HepG2 (cell line): ENCODE measurements at regions not wholly inside any gene's neighbourhood (a gene's known extent, or its start where the extent isn't known, plus 50 kb on each side); places are given as distances from the start of the nearest gene placed in this dataset.

ENCODE experiments used
- AKAP8 ChIP-seq: sonication (generic); formaldehyde crosslinking; IDR thresholded peaks from 2 replicates; pipeline ENCODE4 v1.5.1; 2020; ENCODE audit warnings: mild to moderate bottlenecking, missing genetic modification reagents
- ARHGAP35 ChIP-seq: sonication (generic); formaldehyde crosslinking; IDR thresholded peaks from 2 replicates; pipeline ENCODE4 v1.9.0; 2022; ENCODE audit warnings: mild to moderate bottlenecking, inconsistent platforms, moderate library complexity, missing genetic modification reagents, borderline replicate concordance
- ARID3A ChIP-seq: IDR thresholded peaks from 2 replicates; pipeline ENCODE4 v1.6.1; 2012; ENCODE audit warnings: low read depth, low read length, improper control_type of control experiment
- ARNT2 ChIP-seq: sonication (generic); formaldehyde crosslinking; IDR thresholded peaks from 2 replicates; pipeline ENCODE4 v1.8.0; 2022; ENCODE audit warnings: mild to moderate bottlenecking, low read depth, missing genetic modification reagents, moderate library complexity
- CBX2 ChIP-seq, 2 experiments: fragments of 200-600 bp in 1 of 2; sonication (generic); formaldehyde crosslinking in 1 of 2; IDR thresholded peaks; 2 replicates each; pipeline versions ENCODE4 v1.7.0 to v1.8.1; 2018 to 2022; ENCODE audit warnings: low read depth in 2 of 2, low read length in 1 of 2, mild to moderate bottlenecking in 1 of 2, missing genetic modification reagents in 1 of 2
- ELF3 ChIP-seq: IDR thresholded peaks from 2 replicates; pipeline ENCODE4 v1.6.1; 2016; ENCODE audit warnings: missing genetic modification reagents, missing compliant biosample characterization
- ELF4 ChIP-seq: sonication (generic); formaldehyde crosslinking; IDR thresholded peaks from 2 replicates; pipeline ENCODE4 v1.5.0; 2020; ENCODE audit warnings: missing genetic modification reagents, mild to moderate bottlenecking, moderate library complexity, borderline replicate concordance
- ESRRA ChIP-seq: sonication (generic); formaldehyde crosslinking; IDR thresholded peaks from 2 replicates; pipeline ENCODE4 v1.5.1; 2020; ENCODE audit warnings: mild to moderate bottlenecking, low read depth, missing genetic modification reagents
- GATAD1 ChIP-seq: IDR thresholded peaks from 2 replicates; pipeline ENCODE4 v1.6.1; 2016; ENCODE audit warnings: missing genetic modification reagents, missing compliant biosample characterization
- ONECUT2 ChIP-seq: sonication (generic); formaldehyde crosslinking; IDR thresholded peaks from 2 replicates; pipeline ENCODE4 v1.4.0; 2020; ENCODE audit warnings: missing genetic modification reagents
- PAX8 ChIP-seq: sonication (generic); formaldehyde crosslinking; IDR thresholded peaks from 2 replicates; pipeline ENCODE4 v1.8.0; 2022; ENCODE audit warnings: mild to moderate bottlenecking, missing genetic modification reagents, borderline replicate concordance
- PBX3 ChIP-seq: sonication (generic); formaldehyde crosslinking; IDR thresholded peaks from 2 replicates; pipeline ENCODE4 v1.8.1; 2023; ENCODE audit warnings: missing genetic modification reagents, inconsistent platforms, borderline replicate concordance
- PPARG ChIP-seq: conservative IDR thresholded peaks from 2 replicates; pipeline ENCODE4 v1.6.1; 2016; ENCODE audit warnings: missing biosample characterization, missing genetic modification reagents
- ZGPAT ChIP-seq: IDR thresholded peaks from 2 replicates; pipeline ENCODE4 v1.6.1; 2016; ENCODE audit warnings: mild to moderate bottlenecking
- ZNF136 ChIP-seq: sonication (generic); formaldehyde crosslinking; IDR thresholded peaks from 2 replicates; pipeline ENCODE4 v1.8.1; 2022; ENCODE audit warnings: low read depth, mild to moderate bottlenecking, moderate library complexity, missing genetic modification reagents
- ZNF205 ChIP-seq: IDR thresholded peaks from 2 replicates; pipeline ENCODE4 v1.6.1; 2018; ENCODE audit warnings: missing biosample characterization, missing genetic modification reagents
- ZNF24 ChIP-seq: fragments of 450-650 bp; IDR thresholded peaks from 2 replicates; pipeline ENCODE4 v1.6.1; 2017; ENCODE audit warnings: antibody characterized with exemption, mild to moderate bottlenecking
- ZNF546 ChIP-seq: sonication (generic); formaldehyde crosslinking; conservative IDR thresholded peaks from 2 replicates; pipeline ENCODE4 v1.8.1; 2023; ENCODE audit warnings: mild to moderate bottlenecking, missing genetic modification reagents
- ZNF614 ChIP-seq: IDR thresholded peaks from 2 replicates; pipeline ENCODE4 v1.6.1; 2018; ENCODE audit warnings: missing biosample characterization, missing genetic modification reagents, inconsistent platforms, borderline replicate concordance
- ZNF652 ChIP-seq: IDR thresholded peaks from 2 replicates; pipeline ENCODE4 v1.6.1; 2016; ENCODE audit warnings: low read depth, borderline replicate concordance
- ZNF749 ChIP-seq: sonication (generic); formaldehyde crosslinking; IDR thresholded peaks from 2 replicates; pipeline ENCODE4 v1.8.0; 2022; ENCODE audit warnings: mild to moderate bottlenecking, missing genetic modification reagents, moderate library complexity, borderline replicate concordance
- ZNF772 ChIP-seq: sonication (generic); formaldehyde crosslinking; IDR thresholded peaks from 2 replicates; pipeline ENCODE4 v1.5.0; 2020; ENCODE audit warnings: mild to moderate bottlenecking, missing genetic modification reagents
- ZNF773 ChIP-seq: sonication (generic); formaldehyde crosslinking; IDR thresholded peaks from 2 replicates; pipeline ENCODE4 v1.4.0; 2020; ENCODE audit warnings: missing genetic modification reagents, borderline replicate concordance
- ZSCAN30 ChIP-seq: sonication (generic); formaldehyde crosslinking; IDR thresholded peaks from 2 replicates; pipeline ENCODE4 v1.5.0; 2020; ENCODE audit warnings: mild to moderate bottlenecking, missing genetic modification reagents
- TF ChIP-seq, protein P1 (sequence below): IDR thresholded peaks from 2 replicates; pipeline ENCODE4 v1.6.1; 2016; ENCODE audit warnings: missing compliant biosample characterization, missing genetic modification reagents, borderline replicate concordance

- TF ChIP-seq PBX3 (CRISPR knock-in tag) (no peak), ZNF24 (no peak), ZNF772 (CRISPR knock-in tag) (no peak), ZNF614 (CRISPR knock-in tag) (peak; percentile 66), ZSCAN30 (CRISPR knock-in tag) (no peak), ZNF773 (CRISPR knock-in tag) (no peak), ZNF652 (CRISPR knock-in tag) (peak; percentile 28; the same call in 1 of the 2 replicates), AKAP8 (CRISPR knock-in tag) (no peak), GATAD1 (CRISPR knock-in tag) (peak; percentile 25; the same call in 1 of the 2 replicates), ZGPAT (peak; percentile 95), CBX2 (IDR thresholded peaks at IDR 0.05; ENCODE audit: low read depth, low read length) (no peak), CBX2 (CRISPR knock-in tag; IDR thresholded peaks at IDR 0.05; ENCODE audit: low read depth) (no peak), ONECUT2 (CRISPR knock-in tag) (no peak; the same call in 1 of the 2 replicates), ELF3 (CRISPR knock-in tag) (peak; percentile 88), ELF4 (CRISPR knock-in tag) (0 out of 2 replicates have a peak, but pooled peaks have one; percentile 17), PAX8 (CRISPR knock-in tag) (no peak), ARID3A (peak; percentile 99), ARHGAP35 (CRISPR knock-in tag) (no peak), ZNF749 (CRISPR knock-in tag) (peak; percentile 75; the same call in 1 of the 2 replicates), ZNF136 (CRISPR knock-in tag) (no peak), ZNF205 (CRISPR knock-in tag) (peak; percentile 80), ESRRA (CRISPR knock-in tag) (0 out of 2 replicates have a peak, but pooled peaks have one; percentile 53), PPARG (CRISPR knock-in tag) (peak; percentile 91), ARNT2 (CRISPR knock-in tag) (0 out of 2 replicates have a peak, but pooled peaks have one; percentile 42), ZNF546 (CRISPR knock-in tag) (no peak)
- TF ChIP-seq, protein P1, sequence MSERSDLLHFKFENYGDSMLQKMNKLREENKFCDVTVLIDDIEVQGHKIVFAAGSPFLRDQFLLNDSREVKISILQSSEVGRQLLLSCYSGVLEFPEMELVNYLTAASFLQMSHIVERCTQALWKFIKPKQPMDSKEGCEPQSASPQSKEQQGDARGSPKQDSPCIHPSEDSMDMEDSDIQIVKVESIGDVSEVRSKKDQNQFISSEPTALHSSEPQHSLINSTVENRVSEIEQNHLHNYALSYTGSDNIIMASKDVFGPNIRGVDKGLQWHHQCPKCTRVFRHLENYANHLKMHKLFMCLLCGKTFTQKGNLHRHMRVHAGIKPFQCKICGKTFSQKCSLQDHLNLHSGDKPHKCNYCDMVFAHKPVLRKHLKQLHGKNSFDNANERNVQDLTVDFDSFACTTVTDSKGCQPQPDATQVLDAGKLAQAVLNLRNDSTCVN (CRISPR knock-in tag) = no peak
Measured at GRCh38 chr2:186382932-186383331, 103.1 kb upstream of the ZC3H15 start (continued).
